ENCODE measurements at regions not wholly inside any gene's neighbourhood (a gene's known extent, or its start where the extent isn't known, plus 50 kb on each side); places are given as distances from the start of the nearest gene placed in this dataset.

GRCh38 chr15:69843276-69843899, 254.3 kb downstream of the TLE3 start:
- H3K9ac ChIP-seq (ENCODE audit: low read depth, low read length) = no peak overlapping the region
- 76% methylated on average over 13 of the region's 13 CpGs for WGBS
- H3K36me3 ChIP-seq (ENCODE audit: insufficient read depth, low read length) = no peaks in the 10 kb centered on the region

GRCh38 chr15:69843900-69844304, 253.8 kb downstream of the TLE3 start:
- no peaks in the 10 kb centered on the region for H3K9me3 ChIP-seq (ENCODE audit: insufficient read depth, low read depth, low read length)
- no peaks in the 10 kb centered on the region for H3K4me1 ChIP-seq (ENCODE audit: insufficient read depth, low read length)
- no peak overlapping the region for H3K4me3 ChIP-seq (ENCODE audit: low read length)
- H3K27ac ChIP-seq (ENCODE audit: low read depth, low read length) = no peak overlapping the region
- H3K9ac ChIP-seq (ENCODE audit: low read depth, low read length) = no peak overlapping the region
- H3K27me3 ChIP-seq (ENCODE audit: insufficient read depth, low read length) = no peaks in the 10 kb centered on the region
- H3K36me3 ChIP-seq (ENCODE audit: insufficient read depth, low read length) = no peaks in the 10 kb centered on the region
- WGBS = 93% methylated on average over 10 of the region's 10 CpGs

More at GRCh38 chr15:69843276-69843899, 254.3 kb downstream of the TLE3 start:
- H3K27me3 ChIP-seq (ENCODE audit: insufficient read depth, low read length) = no peaks in the 10 kb centered on the region
- no peak overlapping the region for H3K27ac ChIP-seq (ENCODE audit: low read depth, low read length)
- H3K4me1 ChIP-seq (ENCODE audit: insufficient read depth, low read length) = no peaks in the 10 kb centered on the region
- no peaks in the 10 kb centered on the region for H3K9me3 ChIP-seq (ENCODE audit: insufficient read depth, low read depth, low read length)
- H3K4me3 ChIP-seq (ENCODE audit: low read length) = no peak overlapping the region

GRCh38 chr15:69845159-69845558, 252.6 kb downstream of the TLE3 start:
- H3K4me1 ChIP-seq (ENCODE audit: insufficient read depth, low read length) = no peaks in the 10 kb centered on the region
- 93% methylated on average over 4 of the region's 5 CpGs for WGBS
- H3K36me3 ChIP-seq (ENCODE audit: insufficient read depth, low read length) = no peaks in the 10 kb centered on the region
- H3K9me3 ChIP-seq (ENCODE audit: insufficient read depth, low read depth, low read length) = no peaks in the 10 kb centered on the region
- H3K9ac ChIP-seq (ENCODE audit: low read depth, low read length) = no peak overlapping the region
- no peak overlapping the region for H3K27ac ChIP-seq (ENCODE audit: low read depth, low read length)
- H3K4me3 ChIP-seq (ENCODE audit: low read length) = no peak overlapping the region
- H3K27me3 ChIP-seq (ENCODE audit: insufficient read depth, low read length) = no peaks in the 10 kb centered on the region

- 93% methylated on average over 4 of the region's 4 CpGs for WGBS
- no peak overlapping the region for H3K4me3 ChIP-seq (ENCODE audit: low read length)
- no peak overlapping the region for H3K9ac ChIP-seq (ENCODE audit: low read depth, low read length)
- H3K27ac ChIP-seq (ENCODE audit: low read depth, low read length) = no peak overlapping the region
- H3K36me3 ChIP-seq (ENCODE audit: insufficient read depth, low read length) = no peaks in the 10 kb centered on the region
- H3K9me3 ChIP-seq (ENCODE audit: insufficient read depth, low read depth, low read length) = no peaks in the 10 kb centered on the region
- no peaks in the 10 kb centered on the region for H3K4me1 ChIP-seq (ENCODE audit: insufficient read depth, low read length)
- H3K27me3 ChIP-seq (ENCODE audit: insufficient read depth, low read length) = no peaks in the 10 kb centered on the region
These were observed 250.1 kb downstream of the TLE3 start for GRCh38 chr15:69847625-69848024.

- no peak overlapping the region for H3K27ac ChIP-seq (ENCODE audit: low read depth, low read length)
- no peak overlapping the region for H3K4me3 ChIP-seq (ENCODE audit: low read length)
- H3K27me3 ChIP-seq (ENCODE audit: insufficient read depth, low read length) = no peaks in the 10 kb centered on the region
- 95% methylated on average over 6 of the region's 6 CpGs for WGBS
- no peaks in the 10 kb centered on the region for H3K4me1 ChIP-seq (ENCODE audit: insufficient read depth, low read length)
- H3K9me3 ChIP-seq (ENCODE audit: insufficient read depth, low read depth, low read length) = no peaks in the 10 kb centered on the region
- H3K36me3 ChIP-seq (ENCODE audit: insufficient read depth, low read length) = no peaks in the 10 kb centered on the region
- no peak overlapping the region for H3K9ac ChIP-seq (ENCODE audit: low read depth, low read length)
These were observed 249.6 kb downstream of the TLE3 start for GRCh38 chr15:69848096-69848495.

GRCh38 chr15:69848551-69849231, 249.0 kb downstream of the TLE3 start:
- H3K4me1 ChIP-seq (ENCODE audit: insufficient read depth, low read length) = no peaks in the 10 kb centered on the region; the same call in 1 of the 2 replicates
- no peak overlapping the region for H3K4me3 ChIP-seq (ENCODE audit: low read length)
- H3K27ac ChIP-seq (ENCODE audit: low read depth, low read length) = no peak overlapping the region
- H3K9ac ChIP-seq (ENCODE audit: low read depth, low read length) = no peak overlapping the region
- no peaks in the 10 kb centered on the region for H3K36me3 ChIP-seq (ENCODE audit: insufficient read depth, low read length)
- H3K9me3 ChIP-seq (ENCODE audit: insufficient read depth, low read depth, low read length) = no peaks in the 10 kb centered on the region
- H3K27me3 ChIP-seq (ENCODE audit: insufficient read depth, low read length) = no peaks in the 10 kb centered on the region
- WGBS = 62% methylated on average over 3 of the region's 4 CpGs

- WGBS = 97% methylated on average over 4 of the region's 4 CpGs
These were observed 248.5 kb downstream of the TLE3 start for GRCh38 chr15:69849232-69849610.

GRCh38 chr15:69852482-69852881, 245.2 kb downstream of the TLE3 start:
- Histone ChIP-seq H3K4me1 (ENCODE audit: insufficient read depth, low read length) (peaks cover 15% of the 10 kb centered on the region; the same call in 1 of the 2 replicates), H3K9ac (ENCODE audit: low read depth, low read length) (no peak overlapping the region), H3K27ac (ENCODE audit: low read depth, low read length) (no peak overlapping the region), H3K4me3 (ENCODE audit: low read length) (no peak overlapping the region), H3K36me3 (ENCODE audit: insufficient read depth, low read length) (no peaks in the 10 kb centered on the region), H3K27me3 (ENCODE audit: insufficient read depth, low read length) (no peaks in the 10 kb centered on the region), H3K9me3 (ENCODE audit: insufficient read depth, low read depth, low read length) (no peaks in the 10 kb centered on the region)
- WGBS = 93% methylated on average over 3 of the region's 3 CpGs

More at GRCh38 chr15:69849232-69849610, 248.5 kb downstream of the TLE3 start:
- H3K4me3 ChIP-seq (ENCODE audit: low read length) = no peak overlapping the region
- H3K36me3 ChIP-seq (ENCODE audit: insufficient read depth, low read length) = no peaks in the 10 kb centered on the region
- no peak overlapping the region for H3K9ac ChIP-seq (ENCODE audit: low read depth, low read length)
- no peaks in the 10 kb centered on the region for H3K9me3 ChIP-seq (ENCODE audit: insufficient read depth, low read depth, low read length)
- H3K4me1 ChIP-seq (ENCODE audit: insufficient read depth, low read length) = no peaks in the 10 kb centered on the region; the same call in 1 of the 2 replicates
- no peaks in the 10 kb centered on the region for H3K27me3 ChIP-seq (ENCODE audit: insufficient read depth, low read length)
- H3K27ac ChIP-seq (ENCODE audit: low read depth, low read length) = no peak overlapping the region

GRCh38 chr15:69852916-69853315, 244.8 kb downstream of the TLE3 start:
- no peak overlapping the region for H3K27ac ChIP-seq (ENCODE audit: low read depth, low read length)
- WGBS = 89% methylated on average over 4 of the region's 4 CpGs

GRCh38 chr15:69853544-69853951, 244.2 kb downstream of the TLE3 start:
- Histone ChIP-seq H3K9me3 (ENCODE audit: insufficient read depth, low read depth, low read length) (no peaks in the 10 kb centered on the region), H3K27me3 (ENCODE audit: insufficient read depth, low read length) (no peaks in the 10 kb centered on the region), H3K36me3 (ENCODE audit: insufficient read depth, low read length) (no peaks in the 10 kb centered on the region), H3K4me3 (ENCODE audit: low read length) (no peak overlapping the region), H3K27ac (ENCODE audit: low read depth, low read length) (no peak overlapping the region), H3K4me1 (ENCODE audit: insufficient read depth, low read length) (peaks cover 15% of the 10 kb centered on the region; the same call in 1 of the 2 replicates), H3K9ac (ENCODE audit: low read depth, low read length) (no peak overlapping the region)
- WGBS = 60% methylated on average over 6 of the region's 6 CpGs

More at GRCh38 chr15:69852916-69853315, 244.8 kb downstream of the TLE3 start:
- Histone ChIP-seq H3K9me3 (ENCODE audit: insufficient read depth, low read depth, low read length) (no peaks in the 10 kb centered on the region), H3K4me3 (ENCODE audit: low read length) (no peak overlapping the region), H3K9ac (ENCODE audit: low read depth, low read length) (no peak overlapping the region), H3K4me1 (ENCODE audit: insufficient read depth, low read length) (peaks cover 15% of the 10 kb centered on the region; the same call in 1 of the 2 replicates), H3K36me3 (ENCODE audit: insufficient read depth, low read length) (no peaks in the 10 kb centered on the region), H3K27me3 (ENCODE audit: insufficient read depth, low read length) (no peaks in the 10 kb centered on the region)

GRCh38 chr15:69854001-69854400, 243.7 kb downstream of the TLE3 start:
- Histone ChIP-seq H3K9me3 (ENCODE audit: insufficient read depth, low read depth, low read length) (no peaks in the 10 kb centered on the region), H3K27ac (ENCODE audit: low read depth, low read length) (no peak overlapping the region), H3K9ac (ENCODE audit: low read depth, low read length) (no peak overlapping the region), H3K4me1 (ENCODE audit: insufficient read depth, low read length) (peaks cover 15% of the 10 kb centered on the region; the same call in 1 of the 2 replicates), H3K4me3 (ENCODE audit: low read length) (no peak overlapping the region), H3K36me3 (ENCODE audit: insufficient read depth, low read length) (no peaks in the 10 kb centered on the region), H3K27me3 (ENCODE audit: insufficient read depth, low read length) (no peaks in the 10 kb centered on the region)
- 61% methylated on average over 2 of the region's 4 CpGs for WGBS
